Heart left ventricle (tissue), 13 donors: ENCODE measurements at regions not wholly inside any gene's neighbourhood (a gene's known extent, or its start where the extent isn't known, plus 50 kb on each side); places are given as distances from the start of the nearest gene placed in this dataset.

ENCODE experiments used
- CTCF ChIP-seq, 12 donors: fragments of 200-600 bp; sonication (generic) in 4 of 12; IDR thresholded peaks; one replicate each; pipeline versions ENCODE4 v1.5.0 to v1.8.0; 2018 to 2022; ENCODE audit warnings: antibody characterized with exemption in 12 of 12, mild to moderate bottlenecking in 5 of 12
- POLR2A ChIP-seq, 2 donors: fragments of 450-650 bp; IDR thresholded peaks; one replicate each; pipeline ENCODE4 v1.6.1; 2017; ENCODE audit warnings: antibody characterized with exemption in 2 of 2, mild to moderate bottlenecking in 2 of 2, moderate library complexity in 2 of 2
- donor health status: ischemic (EF 13 %, LVEDD 7.1; RV severe dilation, severe dysfunction).
- donor health status: DM: no; HTN: yes; CAD: no.
- donor health status: DM: no; HTN: no; CAD: no.
- donor health status: ischemic (EF 25% LVEDD 6.9; RV normal size, moderate dysfunction).
- donor health status: ischemic (EF 25% LVEDD 5.7; RV mildly dilated, moderate dysfunction).
- donor health status: ischemic (EF 35%, LVEDD 5.7; RV mildly dilated, moderate dysfunction).
- donor health status: nonischemic (EF 11% LVEDD 7.7; RV severe dilation, severe dysfunction).
- donor health status: DM: yes; HTN: yes; CAD: no.
- donor health status: PGD.
- donor health status: ischemic (EF 29% LVEDD 5.4; RV normal size, mild dysfunction).
- donor health status: nonischemic (EF 23%, LVEDD 6.1; RV moderate dilation, normal function).

GRCh38 chr13:94784066-94784465 lies 71.7 kb upstream of the SOX21 start:
- TF ChIP-seq CTCF (IDR thresholded peaks at IDR 0.05) = no peak
- TF ChIP-seq POLR2A (IDR thresholded peaks at IDR 0.05) = no peak
